DMS53 (cell line): ENCODE measurements at regions not wholly inside any gene's neighbourhood (a gene's known extent, or its start where the extent isn't known, plus 50 kb on each side); places are given as distances from the start of the nearest gene placed in this dataset.

Source experiments
- DNase-seq: peaks from one replicate; lab custom pipeline; 2025; lab: John Stamatoyannopoulos, UW

- peak; percentile 79 for DNase-seq
These were observed 434.6 kb upstream of the RGS6 start for GRCh38 chr14:71497645-71498086.

- peak; percentile 34 for DNase-seq
These were observed 434.0 kb upstream of the RGS6 start for GRCh38 chr14:71498212-71498611.

- no peak for DNase-seq
These were observed 433.2 kb upstream of the RGS6 start for GRCh38 chr14:71499018-71499417.

GRCh38 chr14:71507681-71508080 is 424.5 kb upstream of the RGS6 start:
- no peak for DNase-seq

- no peak for DNase-seq
These were observed 423.3 kb upstream of the RGS6 start for GRCh38 chr14:71508901-71509300.

- no peak for DNase-seq
These were observed 421.1 kb upstream of the RGS6 start for GRCh38 chr14:71511152-71511551.

GRCh38 chr14:71514941-71515919 is 417.0 kb upstream of the RGS6 start:
- no peak for DNase-seq

GRCh38 chr14:71521238-71522135 is 410.7 kb upstream of the RGS6 start:
- peak; percentile 19 for DNase-seq

- no peak for DNase-seq
These were observed 408.5 kb upstream of the RGS6 start for GRCh38 chr14:71523630-71524319.

GRCh38 chr14:71524320-71524982 is 407.8 kb upstream of the RGS6 start:
- peak; percentile 28 for DNase-seq

- DNase-seq: no peak
These were observed 406.5 kb upstream of the RGS6 start for GRCh38 chr14:71525663-71526221.

- no peak for DNase-seq
These were observed 405.8 kb upstream of the RGS6 start for GRCh38 chr14:71526388-71526787.

GRCh38 chr14:71527838-71528237 is 404.4 kb upstream of the RGS6 start:
- DNase-seq: no peak

- DNase-seq: no peak
These were observed 402.4 kb upstream of the RGS6 start for GRCh38 chr14:71529848-71530247.

- no peak for DNase-seq
These were observed 399.9 kb upstream of the RGS6 start for GRCh38 chr14:71532344-71532743.

GRCh38 chr14:71532790-71533189 is 399.4 kb upstream of the RGS6 start:
- no peak for DNase-seq

- DNase-seq: no peak
These were observed 398.8 kb upstream of the RGS6 start for GRCh38 chr14:71533390-71533789.

GRCh38 chr14:71533800-71534199 is 398.4 kb upstream of the RGS6 start:
- no peak for DNase-seq

- DNase-seq: no peak
These were observed 397.7 kb upstream of the RGS6 start for GRCh38 chr14:71534506-71534905.

- DNase-seq: no peak
These were observed 396.1 kb upstream of the RGS6 start for GRCh38 chr14:71536015-71536740.
